Endothelial cell of umbilical vein (primary cell): ENCODE measurements at regions not wholly inside any gene's neighbourhood (a gene's known extent, or its start where the extent isn't known, plus 50 kb on each side); places are given as distances from the start of the nearest gene placed in this dataset.

ENCODE experiments used
- BruUV-seq: library from RNA; stranded (reverse); fragments of 400-500 nt; replicated peaks from 2 replicates; lab custom pipeline; 2021; lab: Mats Ljungman, UMichigan
- CTCF ChIA-PET: fragments of 300-600, 350-600 bp; sonication (Branson Sonifier 250); formaldehyde crosslinking; loops from one replicate; lab custom pipeline; 2021; ENCODE audit warnings: antibody characterized with exemption, inconsistent platforms; lab: Charles Lee
- POLR2A ChIA-PET: fragments of 300-600, 350-600 bp; sonication (Branson Sonifier 250); formaldehyde crosslinking; loops from one replicate; lab custom pipeline; 2021; ENCODE audit warnings: antibody characterized with exemption, inconsistent platforms; lab: Charles Lee
- DNase-seq: peaks from one replicate; pipeline ENCODE4 v3.0.0-alpha.2; 2011; ENCODE audit warnings: low read depth, low spot score
- FAIRE-seq: peaks from 2 replicates; lab custom pipeline; 2011; peaks lifted over from hg19 to GRCh38; lab: Jason Lieb, UNC
- H2AFZ ChIP-seq: 2 replicates; pipeline ENCODE4 v1.6.0; 2012; ENCODE audit warnings: low read depth, low read length, control low read depth, inconsistent platforms
- H3K27ac ChIP-seq: 2 replicates; pipeline ENCODE4 v1.5.1; 2011; ENCODE audit warnings: low read depth, mild to moderate bottlenecking, control low read depth, low read length, moderate library complexity; ENCODE audit not compliant: insufficient read depth
- H3K27me3 ChIP-seq, 2 experiments: 2 replicates each; pipeline versions ENCODE4 v1.6.0 to v1.6.1; 2011; ENCODE audit warnings: low read length in 2 of 2, mixed read lengths in 1 of 2; ENCODE audit not compliant: control insufficient read depth in 2 of 2, insufficient read depth in 2 of 2
- H3K36me3 ChIP-seq, 2 experiments: 2 replicates in 1 of 2; 3 replicates in 1 of 2; pipeline ENCODE4 v1.5.1; 2011; ENCODE audit warnings: low read length in 2 of 2, mild to moderate bottlenecking in 1 of 2, moderate library complexity in 1 of 2; ENCODE audit not compliant: control insufficient read depth in 2 of 2, insufficient read depth in 2 of 2; ENCODE audit errors: extremely low read depth in 1 of 2
- H3K4me1 ChIP-seq: 3 replicates; pipeline ENCODE4 v1.5.1; 2011; ENCODE audit warnings: mild to moderate bottlenecking, low read length; ENCODE audit not compliant: control insufficient read depth, insufficient read depth; ENCODE audit errors: extremely low read depth
- H3K4me2 ChIP-seq: 2 replicates; pipeline ENCODE4 v1.6.1; 2011; ENCODE audit warnings: low read length, control low read depth, mixed read lengths; ENCODE audit not compliant: insufficient read depth
- H3K4me3 ChIP-seq, 3 experiments: fragments of 200-600 bp in 1 of 3; sonication (generic), shearing (Covaris generic) in 1 of 3; replicated peaks in 1 of 3; 2 replicates each; pipeline ENCODE4 v1.5.1; 2011 to 2016; ENCODE audit warnings: control low read depth in 3 of 3, low read length in 3 of 3, mild to moderate bottlenecking in 2 of 3, inconsistent platforms in 1 of 3, low read depth in 1 of 3, moderate library complexity in 1 of 3; ENCODE audit not compliant: insufficient read depth in 1 of 3
- H3K79me2 ChIP-seq: 2 replicates; pipeline ENCODE4 v1.6.0; 2012; ENCODE audit warnings: low read length, inconsistent platforms; ENCODE audit not compliant: control insufficient read depth, insufficient read depth
- H3K9ac ChIP-seq: replicated peaks from 2 replicates; pipeline ENCODE3; 2011; ENCODE audit warnings: low read length, control low read depth; ENCODE audit not compliant: insufficient read depth; ENCODE audit errors: extremely low read depth
- H3K9me1 ChIP-seq: replicated peaks from 3 replicates; pipeline ENCODE4 v1.6.0; 2011; ENCODE audit warnings: mild to moderate bottlenecking, low read length; ENCODE audit not compliant: control insufficient read depth, insufficient read depth; ENCODE audit errors: extremely low read depth
- H3K9me3 ChIP-seq: replicated peaks from 2 replicates; pipeline ENCODE4 v1.5.1; 2012; ENCODE audit warnings: low read length, inconsistent platforms; ENCODE audit not compliant: control insufficient read depth, insufficient read depth
- H4K20me1 ChIP-seq: replicated peaks from 2 replicates; pipeline ENCODE3; 2011; ENCODE audit warnings: mild to moderate bottlenecking, low read length; ENCODE audit not compliant: control insufficient read depth, insufficient read depth; ENCODE audit errors: extremely low read depth
- EZH2 ChIP-seq: IDR thresholded peaks from 2 replicates; pipeline ENCODE4 v1.6.1; 2012; ENCODE audit warnings: borderline replicate concordance, low read depth, mild to moderate bottlenecking, moderate library complexity, low read length, inconsistent platforms; ENCODE audit not compliant: severe bottlenecking
- FOS ChIP-seq: IDR thresholded peaks from 2 replicates; pipeline ENCODE4 v1.6.1; 2011; ENCODE audit warnings: mild to moderate bottlenecking, low read length, moderate library complexity, borderline replicate concordance; ENCODE audit not compliant: insufficient read depth
- GATA2 ChIP-seq: IDR thresholded peaks from 2 replicates; pipeline ENCODE4 v1.7.0; 2011; ENCODE audit warnings: low read depth, mild to moderate bottlenecking, moderate library complexity, mixed read lengths, low read length; ENCODE audit not compliant: insufficient read length, insufficient read depth
- JUN ChIP-seq: IDR thresholded peaks from 2 replicates; pipeline ENCODE4 v1.6.1; 2011; ENCODE audit warnings: borderline replicate concordance, low read depth; ENCODE audit not compliant: insufficient read length, insufficient read depth
- MYC ChIP-seq: IDR thresholded peaks from one replicate; pipeline ENCODE4 v1.6.1; 2011; ENCODE audit warnings: mild to moderate bottlenecking, low read depth, low read length
- POLR2A ChIP-seq: IDR thresholded peaks from 2 replicates; pipeline ENCODE4 v1.6.1; 2012; ENCODE audit warnings: low read depth, mild to moderate bottlenecking, control low read depth, low read length
- POLR2AphosphoS5 ChIP-seq: IDR thresholded peaks from 2 replicates; pipeline ENCODE4 v1.6.1; 2012; ENCODE audit warnings: low read depth, mild to moderate bottlenecking, control low read depth, low read length, moderate library complexity; ENCODE audit not compliant: insufficient read depth
- dilution Hi-C: fragments of 300-500 bp; cut with MboI; formaldehyde crosslinking; loops from one replicate; pipeline ENCODE4 v1.15.0; 2019; ENCODE audit warnings: low sequenced_read_pairs; ENCODE audit not compliant: extremely low pct_ligation_motif_present
- intact Hi-C: fragments of 100-400 bp; cut with micrococcal nuclease; formaldehyde crosslinking; loops from one replicate; pipeline ENCODE4 v1.10.0; 2022
- TF ChIP-seq, protein P1 (sequence below): IDR thresholded peaks from 2 replicates; pipeline ENCODE4 v1.6.1; 2011; ENCODE audit not compliant: insufficient read depth, insufficient read length
- TF ChIP-seq, protein P2 (sequence below), 2 donors: IDR thresholded peaks; 1 replicate in 1 of 2; 2 replicates in 1 of 2; pipeline ENCODE4 v1.5.1; 2011; ENCODE audit warnings: low read length in 2 of 2, mild to moderate bottlenecking in 2 of 2, moderate library complexity in 2 of 2, control low read depth in 1 of 2, inconsistent platforms in 1 of 2, low read depth in 1 of 2; ENCODE audit not compliant: insufficient read depth in 1 of 2; ENCODE audit errors: extremely low read depth in 1 of 2

DNA sequence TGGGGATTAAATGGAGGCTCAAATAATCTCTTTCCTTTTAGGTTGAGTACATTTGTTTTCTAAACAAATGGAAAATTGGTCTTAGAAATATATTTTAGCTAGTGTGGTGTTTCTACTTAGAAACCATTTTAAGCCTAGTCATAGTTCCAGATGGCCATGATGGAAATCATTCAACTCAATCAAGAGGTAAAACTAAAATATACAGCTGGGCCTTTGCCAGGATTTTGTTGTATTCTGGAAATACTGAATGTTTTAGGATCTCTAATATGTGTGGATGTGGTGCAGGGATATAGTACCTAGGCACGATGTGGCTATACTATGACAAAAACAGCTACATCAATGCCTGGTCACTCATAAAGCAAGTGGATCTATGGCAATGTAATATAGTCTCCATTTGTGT lies 146.0 kb upstream of the BANK1 start:
- Histone ChIP-seq H3K27ac (no peak overlapping the region), H2AFZ (no peak overlapping the region), H3K9me3 (no peaks in the 10 kb centered on the region), H4K20me1 (no peaks in the 10 kb centered on the region), H3K4me2 (no peak overlapping the region), H3K79me2 (no peaks in the 10 kb centered on the region), H3K4me1 (no peaks in the 10 kb centered on the region), H3K4me3 (no peak overlapping the region), H3K9me1 (no peaks in the 10 kb centered on the region), H3K36me3 (no peaks in the 10 kb centered on the region), H3K27me3 (peaks cover 0 to 2% of the 10 kb centered on the region in 2 experiments), H3K9ac (no peak overlapping the region)
- BruUV-seq = no TSS peak
- ChIA-PET POLR2A (no interaction called here), CTCF (no interaction called here)
- FAIRE-seq = no peak
- intact Hi-C loops (no loop called here), dilution Hi-C loops (no loop called here)
- no peak for DNase-seq
- no peak for TF ChIP-seq MYC
- no peak for TF ChIP-seq POLR2AphosphoS5
- TF ChIP-seq, protein P1, sequence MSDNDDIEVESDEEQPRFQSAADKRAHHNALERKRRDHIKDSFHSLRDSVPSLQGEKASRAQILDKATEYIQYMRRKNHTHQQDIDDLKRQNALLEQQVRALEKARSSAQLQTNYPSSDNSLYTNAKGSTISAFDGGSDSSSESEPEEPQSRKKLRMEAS = no peak
- no peak for TF ChIP-seq JUN
- TF ChIP-seq GATA2 = no peak
- TF ChIP-seq FOS = no peak
- no peak for TF ChIP-seq EZH2
- TF ChIP-seq POLR2A = no peak
- TF ChIP-seq, protein P2, sequence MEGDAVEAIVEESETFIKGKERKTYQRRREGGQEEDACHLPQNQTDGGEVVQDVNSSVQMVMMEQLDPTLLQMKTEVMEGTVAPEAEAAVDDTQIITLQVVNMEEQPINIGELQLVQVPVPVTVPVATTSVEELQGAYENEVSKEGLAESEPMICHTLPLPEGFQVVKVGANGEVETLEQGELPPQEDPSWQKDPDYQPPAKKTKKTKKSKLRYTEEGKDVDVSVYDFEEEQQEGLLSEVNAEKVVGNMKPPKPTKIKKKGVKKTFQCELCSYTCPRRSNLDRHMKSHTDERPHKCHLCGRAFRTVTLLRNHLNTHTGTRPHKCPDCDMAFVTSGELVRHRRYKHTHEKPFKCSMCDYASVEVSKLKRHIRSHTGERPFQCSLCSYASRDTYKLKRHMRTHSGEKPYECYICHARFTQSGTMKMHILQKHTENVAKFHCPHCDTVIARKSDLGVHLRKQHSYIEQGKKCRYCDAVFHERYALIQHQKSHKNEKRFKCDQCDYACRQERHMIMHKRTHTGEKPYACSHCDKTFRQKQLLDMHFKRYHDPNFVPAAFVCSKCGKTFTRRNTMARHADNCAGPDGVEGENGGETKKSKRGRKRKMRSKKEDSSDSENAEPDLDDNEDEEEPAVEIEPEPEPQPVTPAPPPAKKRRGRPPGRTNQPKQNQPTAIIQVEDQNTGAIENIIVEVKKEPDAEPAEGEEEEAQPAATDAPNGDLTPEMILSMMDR (IDR thresholded peaks at IDR 0.05; ENCODE audit: extremely low read depth in 1 of 2, insufficient read depth in 1 of 2, low read depth in 1 of 2, low read length in 2 of 2) = no peak
